Liver (tissue), 8 donors: ENCODE measurements at regions not wholly inside any gene's neighbourhood (a gene's known extent, or its start where the extent isn't known, plus 50 kb on each side); places are given as distances from the start of the nearest gene placed in this dataset.

Source experiments
- DNase-seq: peaks from one replicate; pipeline ENCODE4 v3.0.0-alpha.2; 2017; ENCODE audit warnings: low spot score
- H3K27ac ChIP-seq, 2 donors: one replicate each; pipeline ENCODE4 v1.7.0; 2013; ENCODE audit warnings: inconsistent platforms in 2 of 2, low read length in 2 of 2, control low read depth in 1 of 2, low read depth in 1 of 2, mild to moderate bottlenecking in 1 of 2
- H3K27me3 ChIP-seq, 4 donors: one replicate each; pipeline versions ENCODE4 v1.6.1 to v1.7.0; 2013; ENCODE audit warnings: low read length in 3 of 4, inconsistent platforms in 1 of 4, mild to moderate bottlenecking in 1 of 4, moderate library complexity in 1 of 4; ENCODE audit not compliant: control insufficient read depth in 4 of 4, insufficient read depth in 4 of 4
- H3K36me3 ChIP-seq, 4 donors: one replicate each; pipeline versions ENCODE4 v1.6.1 to v1.7.0; 2013; ENCODE audit warnings: low read length in 3 of 4, mild to moderate bottlenecking in 3 of 4, low read depth in 1 of 4, moderate library complexity in 1 of 4; ENCODE audit not compliant: control insufficient read depth in 4 of 4, insufficient read depth in 3 of 4
- H3K4me1 ChIP-seq, 4 donors: one replicate each; pipeline versions ENCODE4 v1.6.1 to v1.7.0; 2013; ENCODE audit warnings: low read length in 3 of 4, mild to moderate bottlenecking in 3 of 4, moderate library complexity in 1 of 4; ENCODE audit not compliant: control insufficient read depth in 4 of 4, insufficient read depth in 4 of 4
- H3K4me3 ChIP-seq, 3 donors: one replicate each; pipeline versions ENCODE4 v1.6.1 to v1.7.0; 2013; ENCODE audit warnings: low read length in 3 of 3, control low read depth in 1 of 3, low read depth in 1 of 3, mild to moderate bottlenecking in 1 of 3
- H3K9ac ChIP-seq, 2 donors: one replicate each; pipeline ENCODE4 v1.7.0; 2013; ENCODE audit warnings: low read length in 2 of 2, mild to moderate bottlenecking in 2 of 2, moderate library complexity in 2 of 2, control low read depth in 1 of 2, low read depth in 1 of 2
- H3K9me3 ChIP-seq, 4 donors: one replicate each; pipeline versions ENCODE4 v1.6.1 to v1.7.0; 2013; ENCODE audit warnings: low read length in 3 of 4; ENCODE audit not compliant: control insufficient read depth in 4 of 4
- ATF3 ChIP-seq: IDR thresholded peaks from 2 replicates; pipeline ENCODE4 v1.6.1; 2016; ENCODE audit warnings: antibody characterized with exemption
- CTCF ChIP-seq: fragments of 150-350 bp; IDR thresholded peaks from 2 replicates; pipeline ENCODE4 v1.5.1; 2017; ENCODE audit warnings: improper control_type of control experiment, low read depth, low read length; ENCODE audit not compliant: missing input control
- EGR1 ChIP-seq, 2 donors: IDR thresholded peaks; 2 replicates each; pipeline ENCODE4 v1.6.1; 2016 to 2018; ENCODE audit warnings: antibody characterized with exemption in 2 of 2, low read depth in 2 of 2
- FOXA1 ChIP-seq: IDR thresholded peaks from 2 replicates; pipeline ENCODE4 v1.6.1; 2016; ENCODE audit warnings: antibody characterized with exemption
- FOXA2 ChIP-seq: IDR thresholded peaks from 2 replicates; pipeline ENCODE4 v1.6.1; 2016; ENCODE audit warnings: antibody characterized with exemption
- GABPA ChIP-seq, 2 donors: IDR thresholded peaks in 1 of 2; conservative IDR thresholded peaks in 1 of 2; 2 replicates each; pipeline ENCODE4 v1.6.1; 2016; ENCODE audit warnings: antibody characterized with exemption in 2 of 2, mild to moderate bottlenecking in 1 of 2, moderate library complexity in 1 of 2
- HNF4A ChIP-seq, 2 donors: conservative IDR thresholded peaks; 2 replicates each; pipeline ENCODE4 v1.6.1; 2016; ENCODE audit warnings: antibody characterized with exemption in 2 of 2, mild to moderate bottlenecking in 2 of 2
- HNF4G ChIP-seq: IDR thresholded peaks from 2 replicates; pipeline ENCODE4 v1.6.1; 2016; ENCODE audit warnings: antibody characterized with exemption
- JUND ChIP-seq, 2 donors: IDR thresholded peaks; 2 replicates each; pipeline ENCODE4 v1.6.1; 2016; ENCODE audit warnings: antibody characterized with exemption in 2 of 2
- MAX ChIP-seq: IDR thresholded peaks from 2 replicates; pipeline ENCODE4 v1.6.1; 2016; ENCODE audit warnings: antibody characterized with exemption
- NR2F2 ChIP-seq: IDR thresholded peaks from 2 replicates; pipeline ENCODE4 v1.6.1; 2016; ENCODE audit warnings: antibody characterized with exemption
- RAD21 ChIP-seq, 2 donors: IDR thresholded peaks; 2 replicates each; pipeline ENCODE4 v1.6.1; 2016; ENCODE audit warnings: antibody characterized with exemption in 2 of 2, mild to moderate bottlenecking in 2 of 2
- REST ChIP-seq: IDR thresholded peaks from 2 replicates; pipeline ENCODE4 v1.6.1; 2016; ENCODE audit warnings: antibody characterized with exemption, mild to moderate bottlenecking
- RXRA ChIP-seq, 2 donors: IDR thresholded peaks; 2 replicates each; pipeline ENCODE4 v1.6.1; 2017 to 2018; ENCODE audit warnings: antibody characterized with exemption in 2 of 2, mild to moderate bottlenecking in 1 of 2
- SP1 ChIP-seq: IDR thresholded peaks from 2 replicates; pipeline ENCODE4 v1.6.1; 2018; ENCODE audit warnings: antibody characterized with exemption, mild to moderate bottlenecking
- TAF1 ChIP-seq: conservative IDR thresholded peaks from 2 replicates; pipeline ENCODE4 v1.6.1; 2016; ENCODE audit warnings: antibody characterized with exemption, mild to moderate bottlenecking
- YY1 ChIP-seq: IDR thresholded peaks from 2 replicates; pipeline ENCODE4 v1.6.1; 2016; ENCODE audit warnings: antibody characterized with exemption, mild to moderate bottlenecking
- WGBS: extraction: QIAGEN DNeasy Blood & Tissue Kit; methylation state at CpG from one replicate; pipeline ENCODE4 v1.1.7; 2013; 5-methylcytosine and 5-hydroxymethylcytosine counted together
- donor health status: healthy.
- donor health status: healthy.
- donor health status: healthy.
- donor health status: healthy.
- donor health status: healthy.

GRCh38 chr22:27084130-27084529 lies 426.7 kb downstream of the MIAT start:
- Histone ChIP-seq H3K9ac (no peak overlapping the region), H3K4me3 (no peak overlapping the region), H3K27me3 (peaks cover 0 to 6% (median 2%) of the 10 kb centered on the region in 4 donors), H3K9me3 (peaks cover 0 to 5% (median under 1%) of the 10 kb centered on the region in 4 donors), H3K4me1 (no peaks in the 10 kb centered on the region), H3K27ac (no peak overlapping the region), H3K36me3 (no peaks in the 10 kb centered on the region)
- 90% methylated on average over 1 of the region's 1 CpG for WGBS
- TF ChIP-seq ATF3, result no peak
- no peak for TF ChIP-seq YY1
- no peak for TF ChIP-seq MAX
- no peak for TF ChIP-seq FOXA2
- TF ChIP-seq GABPA (IDR thresholded peaks at IDR 0.05 in 1 of 2, conservative IDR thresholded peaks at IDR 0.05 in 1 of 2), result no peak
- TF ChIP-seq CTCF, result no peak
- no peak for TF ChIP-seq FOXA1
- no peak for TF ChIP-seq NR2F2
- TF ChIP-seq SP1, result no peak
- TF ChIP-seq REST, result no peak
- no peak for TF ChIP-seq EGR1 (IDR thresholded peaks at IDR 0.05; ENCODE audit: low read depth in 2 of 2)
- no peak for TF ChIP-seq HNF4G
- TF ChIP-seq HNF4A (conservative IDR thresholded peaks at IDR 0.05), result no peak
- TF ChIP-seq TAF1, result no peak
- TF ChIP-seq RXRA (IDR thresholded peaks at IDR 0.05), result no peak
- TF ChIP-seq JUND (IDR thresholded peaks at IDR 0.05), result no peak
- no peak for TF ChIP-seq RAD21 (IDR thresholded peaks at IDR 0.05)
- DNase-seq, result no peak

GRCh38 chr22:27086080-27087044 lies 429.0 kb downstream of the MIAT start:
- Histone ChIP-seq H3K36me3 (no peaks in the 10 kb centered on the region), H3K4me1 (no peaks in the 10 kb centered on the region), H3K27ac (no peak overlapping the region), H3K27me3 (peaks cover 0 to 6% (median 0%) of the 10 kb centered on the region in 4 donors), H3K9ac (no peak overlapping the region), H3K9me3 (peaks cover 0 to 7% (median under 1%) of the 10 kb centered on the region in 4 donors), H3K4me3 (no peak overlapping the region)
- no peak for TF ChIP-seq CTCF
- no peak for TF ChIP-seq FOXA1
- TF ChIP-seq REST, result no peak
- no peak for TF ChIP-seq GABPA (IDR thresholded peaks at IDR 0.05 in 1 of 2, conservative IDR thresholded peaks at IDR 0.05 in 1 of 2)
- TF ChIP-seq HNF4A (conservative IDR thresholded peaks at IDR 0.05), result no peak
- WGBS, result 36% methylated on average over 18 of the region's 18 CpGs
- no peak for DNase-seq
